Left cardiac atrium (tissue), 4 donors: ENCODE measurements at regions not wholly inside any gene's neighbourhood (a gene's known extent, or its start where the extent isn't known, plus 50 kb on each side); places are given as distances from the start of the nearest gene placed in this dataset.

Experiments used
- ATAC-seq, 2 donors: fragments of 200-7000 bp; cut with Tn5 transposase; one replicate each; pipeline ENCODE4 v1.9.1; 2020; ENCODE audit warnings: mild to moderate bottlenecking in 2 of 2, moderate library complexity in 2 of 2
- DNase-seq: peaks from one replicate; pipeline ENCODE4 v3.0.0-alpha.2; 2020
- intact Hi-C, 2 donors: fragments of 100-400 bp; cut with DNase I; formaldehyde crosslinking; loops; one replicate each; pipeline versions ENCODE4 v1.14.1 to v1.15.1; 2022 to 2023
- donor health status: DM: no; HTN: yes; CAD: no.
- donor health status: DM: no; HTN: yes; CAD: no; lungs with severe emphysema.
- donor health status: DM: yes; HTN: yes; CAD: no.
- donor health status: Dilated cardiomyopathy.

GRCh38 chr10:132467464-132468149, 70.0 kb upstream of the INPP5A start:
- intact Hi-C loops = loop anchor here (10.0 kb wide), 3 partner anchors 47 to 107 kb away; partner anchors contain the start of gene INPP5A (in 1 of the 2)
- DNase-seq (peak; percentile 18), ATAC-seq (no peak)

- DNase-seq = no peak
- intact Hi-C loops = loop anchor here (10.0 kb wide), 3 partner anchors 47 to 107 kb away; partner anchors contain the start of gene INPP5A (in 1 of the 2)
- no peak for ATAC-seq
Observed at GRCh38 chr10:132468216-132468615, 69.4 kb upstream of the INPP5A start.

- DNase-seq (peak; percentile 15), ATAC-seq (no peak)
- intact Hi-C loops = loop anchor here (10.0 kb wide), 3 partner anchors 46 to 106 kb away; partner anchors contain the start of gene INPP5A (in 1 of the 2)
Observed at GRCh38 chr10:132468651-132469050, 68.9 kb upstream of the INPP5A start.

- intact Hi-C loops = loop anchor here (10.0 kb wide), 3 partner anchors 45 to 105 kb away; partner anchors contain the start of gene INPP5A (in 1 of the 2)
- peak; percentile 45 for DNase-seq
Observed at GRCh38 chr10:132469197-132469884, 68.2 kb upstream of the INPP5A start.

GRCh38 chr10:132470410-132471124, 67.0 kb upstream of the INPP5A start:
- ATAC-seq = no peak
- intact Hi-C loops = no loop called here
- DNase-seq = peak; percentile 12

More at GRCh38 chr10:132469197-132469884, 68.2 kb upstream of the INPP5A start:
- ATAC-seq = no peak

GRCh38 chr10:132471125-132471451, 66.5 kb upstream of the INPP5A start:
- ATAC-seq (no peak), DNase-seq (peak; percentile 9)
- intact Hi-C loops = no loop called here

GRCh38 chr10:132471484-132471883, 66.1 kb upstream of the INPP5A start:
- DNase-seq = no peak
- intact Hi-C loops = no loop called here
- ATAC-seq = no peak

GRCh38 chr10:132475086-132475485, 62.5 kb upstream of the INPP5A start:
- no peak for ATAC-seq
- DNase-seq = no peak
- intact Hi-C loops = no loop called here

- DNase-seq (no peak), ATAC-seq (no peak)
- intact Hi-C loops = no loop called here
Observed at GRCh38 chr10:132476146-132477065, 61.2 kb upstream of the INPP5A start.

GRCh38 chr10:132477066-132477397, 60.6 kb upstream of the INPP5A start:
- intact Hi-C loops = no loop called here
- ATAC-seq (no peak), DNase-seq (no peak)

GRCh38 chr10:132477398-132478340, 59.9 kb upstream of the INPP5A start:
- ATAC-seq = no peak
- intact Hi-C loops = no loop called here
- DNase-seq = no peak

- intact Hi-C loops = no loop called here
- ATAC-seq (no peak), DNase-seq (no peak)
Observed at GRCh38 chr10:132478341-132479023, 59.1 kb upstream of the INPP5A start.

GRCh38 chr10:132479024-132479602, 58.5 kb upstream of the INPP5A start:
- ATAC-seq (no peak), DNase-seq (no peak)

GRCh38 chr10:132479603-132480221, 57.9 kb upstream of the INPP5A start:
- DNase-seq (no peak), ATAC-seq (no peak)
- intact Hi-C loops = no loop called here

More at GRCh38 chr10:132479024-132479602, 58.5 kb upstream of the INPP5A start:
- intact Hi-C loops = no loop called here

- ATAC-seq (no peak), DNase-seq (no peak)
- intact Hi-C loops = no loop called here
Observed at GRCh38 chr10:132480356-132480755, 57.2 kb upstream of the INPP5A start.

GRCh38 chr10:132481690-132482089, 55.9 kb upstream of the INPP5A start:
- DNase-seq (no peak), ATAC-seq (no peak)
- intact Hi-C loops = no loop called here
